AG09319 (cell line): ENCODE measurements at regions not wholly inside any gene's neighbourhood (a gene's known extent, or its start where the extent isn't known, plus 50 kb on each side); places are given as distances from the start of the nearest gene placed in this dataset.

ENCODE experiments used
- DNase-seq: peaks from one replicate; pipeline ENCODE4 v3.0.0-alpha.2; 2010; ENCODE audit warnings: low read depth; ENCODE audit errors: extremely low read depth
- TF ChIP-seq, protein P1 (sequence below): IDR thresholded peaks from 2 replicates; pipeline ENCODE4 v1.5.1; 2011; ENCODE audit warnings: low read depth, mild to moderate bottlenecking, inconsistent platforms, low read length, moderate library complexity

DNA sequence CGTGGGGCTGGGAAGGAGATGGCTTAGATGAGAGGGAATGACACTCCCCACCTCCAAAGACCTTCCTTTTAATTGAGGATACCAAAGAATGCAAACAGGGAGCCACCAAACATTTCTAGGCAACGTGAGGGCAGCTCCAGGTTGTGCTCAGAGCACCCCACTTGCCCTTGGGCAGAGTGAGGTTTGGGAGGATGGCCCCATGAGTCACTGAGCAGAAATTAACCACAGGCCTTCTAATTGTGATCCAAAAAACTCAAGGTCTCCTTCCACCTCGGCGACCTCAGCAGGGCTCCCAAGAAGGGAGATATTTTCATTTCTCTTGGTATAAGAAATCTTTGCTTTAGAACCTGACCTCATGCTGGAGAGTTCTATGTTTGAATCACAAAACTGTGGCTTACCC is 305.0 kb upstream of the TPM1 start:
- TF ChIP-seq, protein P1, sequence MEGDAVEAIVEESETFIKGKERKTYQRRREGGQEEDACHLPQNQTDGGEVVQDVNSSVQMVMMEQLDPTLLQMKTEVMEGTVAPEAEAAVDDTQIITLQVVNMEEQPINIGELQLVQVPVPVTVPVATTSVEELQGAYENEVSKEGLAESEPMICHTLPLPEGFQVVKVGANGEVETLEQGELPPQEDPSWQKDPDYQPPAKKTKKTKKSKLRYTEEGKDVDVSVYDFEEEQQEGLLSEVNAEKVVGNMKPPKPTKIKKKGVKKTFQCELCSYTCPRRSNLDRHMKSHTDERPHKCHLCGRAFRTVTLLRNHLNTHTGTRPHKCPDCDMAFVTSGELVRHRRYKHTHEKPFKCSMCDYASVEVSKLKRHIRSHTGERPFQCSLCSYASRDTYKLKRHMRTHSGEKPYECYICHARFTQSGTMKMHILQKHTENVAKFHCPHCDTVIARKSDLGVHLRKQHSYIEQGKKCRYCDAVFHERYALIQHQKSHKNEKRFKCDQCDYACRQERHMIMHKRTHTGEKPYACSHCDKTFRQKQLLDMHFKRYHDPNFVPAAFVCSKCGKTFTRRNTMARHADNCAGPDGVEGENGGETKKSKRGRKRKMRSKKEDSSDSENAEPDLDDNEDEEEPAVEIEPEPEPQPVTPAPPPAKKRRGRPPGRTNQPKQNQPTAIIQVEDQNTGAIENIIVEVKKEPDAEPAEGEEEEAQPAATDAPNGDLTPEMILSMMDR: no peak
- no peak for DNase-seq

DNA sequence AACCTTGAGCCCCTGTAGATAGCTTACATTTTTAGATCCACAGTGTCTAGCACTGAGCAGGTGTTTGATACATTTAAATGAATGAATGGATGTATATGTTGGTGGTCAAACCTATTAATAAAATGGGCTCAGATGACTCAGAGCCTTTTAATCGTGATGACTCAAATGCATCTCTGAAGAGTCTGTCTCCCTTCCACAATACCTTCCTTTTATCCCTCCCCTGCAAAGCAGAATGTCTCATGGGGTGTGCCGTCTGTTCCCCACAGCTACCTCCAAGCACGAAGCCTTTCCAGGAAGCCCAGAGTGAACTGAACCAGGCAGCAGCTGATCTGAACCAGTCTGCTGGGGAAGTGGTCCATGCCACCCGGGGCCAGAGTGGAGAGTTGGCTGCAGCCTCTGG is 303.5 kb upstream of the TPM1 start:
- no peak for DNase-seq

DNA sequence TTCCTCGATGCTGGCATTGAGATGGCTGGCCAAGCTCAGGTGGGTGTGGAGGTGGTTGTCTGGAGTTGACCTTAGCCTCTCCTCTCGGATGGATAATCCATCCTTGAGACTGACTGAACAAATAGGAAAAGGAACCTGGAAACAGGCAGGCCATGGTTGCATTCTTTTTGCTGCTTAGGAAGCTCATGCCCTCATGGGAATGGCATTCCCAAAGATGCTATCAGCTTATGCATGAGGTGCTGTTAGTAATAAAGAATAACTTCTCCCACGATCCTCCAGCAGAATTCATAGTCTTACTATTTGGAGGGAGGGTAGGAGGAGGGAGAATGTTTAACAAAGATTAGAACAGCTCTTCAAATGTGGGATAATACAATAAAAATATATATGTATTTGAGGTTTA is 303.0 kb upstream of the TPM1 start:
- no peak for DNase-seq
- TF ChIP-seq, protein P1: no peak

More for the DNA sequence above, 303.5 kb upstream of the TPM1 start:
- TF ChIP-seq, protein P1: no peak

DNA sequence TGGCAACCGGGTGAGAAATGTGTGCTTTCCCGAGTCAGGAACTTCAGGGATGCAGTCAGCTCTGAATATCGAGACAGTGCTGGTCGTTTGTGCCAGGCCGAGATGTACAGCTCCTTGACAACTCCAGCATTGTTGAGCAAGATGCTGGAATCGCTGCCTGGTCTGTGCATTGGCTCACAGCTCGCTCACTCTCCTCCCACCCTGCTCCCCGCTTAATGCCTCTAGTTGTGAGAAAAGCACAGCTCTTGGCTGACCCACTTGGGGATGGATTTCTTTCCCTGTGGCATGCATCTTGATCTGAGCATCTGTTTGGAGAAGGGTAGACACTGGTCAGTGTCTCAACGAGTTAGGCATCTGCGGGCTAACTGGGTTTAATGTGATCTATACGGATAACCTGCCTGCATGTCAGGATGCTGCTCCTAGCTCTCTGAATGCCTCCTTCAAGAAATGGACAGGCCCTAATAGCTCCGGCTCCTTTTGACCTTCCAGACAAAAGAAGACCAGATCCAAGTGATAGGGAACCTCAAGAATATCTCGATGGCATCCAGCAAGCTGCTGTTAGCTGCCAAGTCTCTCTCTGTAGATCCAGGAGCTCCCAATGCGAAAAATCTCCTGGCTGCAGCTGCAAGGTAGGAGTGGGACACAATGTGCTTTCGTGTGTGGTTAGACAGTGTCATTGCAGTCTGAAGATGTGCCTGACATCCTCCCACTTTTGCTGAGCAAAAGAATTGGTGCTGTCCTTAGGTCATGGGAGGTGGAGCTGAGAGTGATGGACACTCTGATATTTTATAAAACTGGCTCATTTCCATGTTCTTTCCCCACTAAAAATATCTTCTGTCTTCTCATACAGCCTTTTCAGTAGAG is 302.2 kb upstream of the TPM1 start:
- TF ChIP-seq, protein P1: no peak
- DNase-seq: no peak

GRCh38 chr15:62741106-62741505 is 301.4 kb upstream of the TPM1 start:
- DNase-seq: no peak
- TF ChIP-seq, protein P1: no peak

- DNase-seq: peak; percentile 85
- TF ChIP-seq, protein P1: peak; percentile 84
Measured at GRCh38 chr15:62742409-62743171, 300.0 kb upstream of the TPM1 start.
